ENCODE measurements at regions not wholly inside any gene's neighbourhood (a gene's known extent, or its start where the extent isn't known, plus 50 kb on each side); places are given as distances from the start of the nearest gene placed in this dataset.

- TF ChIP-seq CTCF (IDR thresholded peaks at IDR 0.05) = no peak
- TF ChIP-seq ZFX (IDR thresholded peaks at IDR 0.05; ENCODE audit: borderline replicate concordance) = no peak
These were observed 243.6 kb upstream of the SLC39A10 start for GRCh38 chr2:195413422-195413821.

Data from 22Rv1 (cell line).